Stomach (tissue), 8 donors: ENCODE measurements at regions not wholly inside any gene's neighbourhood (a gene's known extent, or its start where the extent isn't known, plus 50 kb on each side); places are given as distances from the start of the nearest gene placed in this dataset.
A peak's percentile ranks its signal among the peaks of the same experiment; 100 is the strongest.

ENCODE experiments used
- DNase-seq, 2 donors: peaks; one replicate each; pipeline versions ENCODE4 v3.0.0 to v3.0.0-alpha.2; 2013 to 2019
- H3K27ac ChIP-seq, 5 donors: fragments of 200-600 bp in 4 of 5; sonication (generic) in 4 of 5; one replicate each; pipeline ENCODE4 v1.5.1; 2013 to 2019; ENCODE audit warnings: mild to moderate bottlenecking in 1 of 5, moderate library complexity in 1 of 5
- H3K27me3 ChIP-seq, 3 donors: fragments of 200-600 bp; sonication (generic); one replicate each; pipeline ENCODE4 v1.5.1; 2017 to 2019; ENCODE audit warnings: mixed run types in 1 of 3
- H3K36me3 ChIP-seq, 4 donors: fragments of 200-600 bp; sonication (generic); 1 replicate in 3 of 4; 2 replicates in 1 of 4; pipeline ENCODE4 v1.5.1; 2016 to 2019
- H3K4me1 ChIP-seq, 4 donors: fragments of 200-600 bp; sonication (generic); one replicate each; pipeline ENCODE4 v1.5.1; 2016 to 2019
- H3K4me3 ChIP-seq, 4 donors: fragments of 200-600 bp; sonication (generic) in 3 of 4; one replicate each; pipeline ENCODE4 v1.5.1; 2016 to 2019; ENCODE audit warnings: mild to moderate bottlenecking in 1 of 4
- H3K9me3 ChIP-seq, 4 donors: fragments of 200-600 bp; sonication (generic); one replicate each; pipeline ENCODE4 v1.5.1; 2016 to 2019
- CTCF ChIP-seq, 7 experiments: fragments of 450-650 bp in 4 of 7; fragments of 200-600 bp in 3 of 7; sonication (generic) in 3 of 7; IDR thresholded peaks; one replicate each; pipeline ENCODE4 v1.5.1; 2016 to 2019; ENCODE audit warnings: antibody characterized with exemption in 7 of 7, control low read depth in 2 of 7, mild to moderate bottlenecking in 1 of 7
- EP300 ChIP-seq: sonication (generic); formaldehyde crosslinking; IDR thresholded peaks from one replicate; pipeline ENCODE4 v1.6.1; 2017; ENCODE audit warnings: antibody characterized with exemption
- POLR2A ChIP-seq, 4 donors: fragments of 450-650 bp; IDR thresholded peaks; one replicate each; pipeline ENCODE4 v1.6.1; 2016; ENCODE audit warnings: antibody characterized with exemption in 4 of 4, control low read depth in 2 of 4, mild to moderate bottlenecking in 1 of 4, moderate library complexity in 1 of 4
- POLR2AphosphoS5 ChIP-seq, 3 donors: sonication (generic); formaldehyde crosslinking; IDR thresholded peaks; one replicate each; pipeline ENCODE4 v1.6.1; 2016; ENCODE audit warnings: antibody characterized with exemption in 3 of 3
- WGBS, 5 donors: extraction: QIAGEN DNeasy Blood & Tissue Kit in 3 of 5; methylation state at CpG; one replicate each; pipeline versions ENCODE4 v1.1.5 to v1.1.7; 2013 to 2018; 5-methylcytosine and 5-hydroxymethylcytosine counted together
- intact Hi-C: fragments of 100-400 bp; cut with DNase I; formaldehyde crosslinking; loops from one replicate; pipeline ENCODE4 v1.15.1; 2023; ENCODE audit warnings: low total_unique reads
- donor health status: healthy with polysubstance abuse.
- donor health status: Bipolar disorder and iron deficiency.
- donor health status: healthy.

GRCh38 chr16:48044117-48044516, 111.7 kb downstream of the ABCC12 start:
- TF ChIP-seq EP300 (no peak), POLR2AphosphoS5 (IDR thresholded peaks at IDR 0.05) (no peak), POLR2A (IDR thresholded peaks at IDR 0.05) (no peak)
- Histone ChIP-seq H3K36me3 (no peaks in the 10 kb centered on the region), H3K4me3 (no peak overlapping the region), H3K27ac (no peak overlapping the region), H3K4me1 (no peaks in the 10 kb centered on the region), H3K27me3 (peaks cover 0 to 3% (median 0%) of the 10 kb centered on the region in 3 donors), H3K9me3 (no peaks in the 10 kb centered on the region)
- DNase-seq, result no peak
- intact Hi-C loops, result no loop called here
- 59 to 96% (median 83%) methylated on average over 1 of the region's 1 CpG for WGBS, 5 donors

GRCh38 chr16:48041981-48042421, 113.8 kb downstream of the ABCC12 start:
- intact Hi-C loops, result no loop called here
- no peak overlapping the region for H3K4me3 ChIP-seq
- no peaks in the 10 kb centered on the region for H3K36me3 ChIP-seq
- no peaks in the 10 kb centered on the region for H3K27me3 ChIP-seq
- DNase-seq, result peak in 1 of 2 donors; percentile 32
- H3K4me1 ChIP-seq, result no peaks in the 10 kb centered on the region
- no peaks in the 10 kb centered on the region for H3K9me3 ChIP-seq
- WGBS, 5 donors, result 49 to 63% (median 52%) methylated on average over 10 of the region's 10 CpGs
- TF ChIP-seq EP300, result no peak
- TF ChIP-seq CTCF (IDR thresholded peaks at IDR 0.05), result no peak
- no peak for TF ChIP-seq POLR2A (IDR thresholded peaks at IDR 0.05)
- no peak for TF ChIP-seq POLR2AphosphoS5 (IDR thresholded peaks at IDR 0.05)
- H3K27ac ChIP-seq, result no peak overlapping the region

- H3K36me3 ChIP-seq, result no peaks in the 10 kb centered on the region
- intact Hi-C loops, result no loop called here
- peak in 1 of 2 donors; percentile 25 for DNase-seq
- H3K4me3 ChIP-seq, result no peak overlapping the region
- no peak for TF ChIP-seq CTCF (IDR thresholded peaks at IDR 0.05)
- no peak for TF ChIP-seq POLR2AphosphoS5 (IDR thresholded peaks at IDR 0.05)
- TF ChIP-seq EP300, result no peak
- TF ChIP-seq POLR2A (IDR thresholded peaks at IDR 0.05), result no peak
- H3K27ac ChIP-seq, result no peak overlapping the region
- H3K27me3 ChIP-seq, result no peaks in the 10 kb centered on the region
- H3K4me1 ChIP-seq, result no peaks in the 10 kb centered on the region
- 38 to 72% (median 54%) methylated on average over 4 of the region's 4 CpGs for WGBS, 5 donors
- H3K9me3 ChIP-seq, result peaks cover 0 to 8% (median 5%) of the 10 kb centered on the region in 4 donors
These were observed 120.7 kb downstream of the ABCC12 start for GRCh38 chr16:48035142-48035541.

- 85 to 89% (median 87%) methylated on average over 6 of the region's 6 CpGs for WGBS, 5 donors
- TF ChIP-seq CTCF (IDR thresholded peaks at IDR 0.05) (no peak), POLR2A (IDR thresholded peaks at IDR 0.05) (no peak), EP300 (no peak), POLR2AphosphoS5 (IDR thresholded peaks at IDR 0.05) (no peak)
- intact Hi-C loops, result no loop called here
- H3K4me1 ChIP-seq, result no peaks in the 10 kb centered on the region
- H3K4me3 ChIP-seq, result no peak overlapping the region
- H3K27me3 ChIP-seq, result no peaks in the 10 kb centered on the region
- no peak overlapping the region for H3K27ac ChIP-seq
- H3K9me3 ChIP-seq, result peaks cover 0 to 8% (median 5%) of the 10 kb centered on the region in 4 donors
- no peaks in the 10 kb centered on the region for H3K36me3 ChIP-seq
- DNase-seq, result no peak
These were observed 124.9 kb downstream of the ABCC12 start for GRCh38 chr16:48030926-48031325.

GRCh38 chr16:48029768-48030167, 126.0 kb downstream of the ABCC12 start:
- Histone ChIP-seq H3K9me3 (peaks cover 0 to 8% (median 5%) of the 10 kb centered on the region in 4 donors), H3K27ac (no peak overlapping the region), H3K4me1 (no peaks in the 10 kb centered on the region), H3K27me3 (no peaks in the 10 kb centered on the region), H3K36me3 (no peaks in the 10 kb centered on the region), H3K4me3 (no peak overlapping the region)
- TF ChIP-seq CTCF (IDR thresholded peaks at IDR 0.05) (no peak), POLR2A (IDR thresholded peaks at IDR 0.05) (no peak), EP300 (no peak), POLR2AphosphoS5 (IDR thresholded peaks at IDR 0.05) (no peak)
- intact Hi-C loops, result no loop called here
- 80 to 87% (median 85%) methylated on average over 5 of the region's 5 CpGs for WGBS, 5 donors
- DNase-seq, result no peak
